Lung (tissue), 11 donors: ENCODE measurements at regions not wholly inside any gene's neighbourhood (a gene's known extent, or its start where the extent isn't known, plus 50 kb on each side); places are given as distances from the start of the nearest gene placed in this dataset.

ENCODE experiments used
- ATAC-seq: fragments of 200-7000 bp; cut with Tn5 transposase; one replicate; pipeline ENCODE4 v1.9.1; 2020; ENCODE audit warnings: moderate number of reproducible peaks; ENCODE audit not compliant: insufficient read depth, low FRiP score
- DNase-seq, 3 donors: peaks; one replicate each; pipeline ENCODE4 v3.0.0-alpha.2; 2013 to 2017
- H3K27ac ChIP-seq, 2 donors: one replicate each; pipeline ENCODE4 v1.5.1; 2013; ENCODE audit warnings: mild to moderate bottlenecking in 2 of 2, moderate library complexity in 2 of 2, control low read depth in 1 of 2, inconsistent platforms in 1 of 2, low read depth in 1 of 2, low read length in 1 of 2
- H3K27me3 ChIP-seq, 3 donors: one replicate each; pipeline ENCODE4 v1.5.1; 2013; ENCODE audit warnings: low read length in 2 of 3; ENCODE audit not compliant: control insufficient read depth in 3 of 3, insufficient read depth in 3 of 3
- H3K36me3 ChIP-seq, 4 donors: one replicate each; pipeline ENCODE4 v1.5.1; 2013; ENCODE audit warnings: low read length in 4 of 4, mild to moderate bottlenecking in 1 of 4, moderate library complexity in 1 of 4; ENCODE audit not compliant: control insufficient read depth in 4 of 4, insufficient read depth in 4 of 4
- H3K4me1 ChIP-seq, 5 donors: one replicate each; pipeline ENCODE4 v1.5.1; 2013; ENCODE audit warnings: low read length in 5 of 5, mild to moderate bottlenecking in 2 of 5, moderate library complexity in 1 of 5; ENCODE audit not compliant: control insufficient read depth in 5 of 5, insufficient read depth in 5 of 5
- H3K4me3 ChIP-seq: one replicate; pipeline ENCODE4 v1.5.1; 2013; ENCODE audit warnings: mild to moderate bottlenecking, control low read depth, moderate library complexity
- H3K9ac ChIP-seq, 2 donors: one replicate each; pipeline ENCODE4 v1.5.1; 2013; ENCODE audit warnings: low read length in 2 of 2, control low read depth in 1 of 2; ENCODE audit not compliant: insufficient read depth in 1 of 2
- H3K9me3 ChIP-seq, 4 donors: one replicate each; pipeline ENCODE4 v1.5.1; 2013; ENCODE audit warnings: low read length in 3 of 4, mild to moderate bottlenecking in 1 of 4, moderate library complexity in 1 of 4; ENCODE audit not compliant: control insufficient read depth in 4 of 4, insufficient read depth in 3 of 4
- CTCF ChIP-seq: IDR thresholded peaks from 2 replicates; pipeline ENCODE4 v1.5.1; 2012; ENCODE audit warnings: mild to moderate bottlenecking; ENCODE audit errors: control extremely low read depth, extremely low read depth
- WGBS, 2 donors: extraction: QIAGEN DNeasy Blood & Tissue Kit; methylation state at CpG; one replicate each; pipeline ENCODE4 v1.1.7; 2013; 5-methylcytosine and 5-hydroxymethylcytosine counted together
- donor health status: control.
- donor health status: control.
- donor health status: Bipolar disorder and iron deficiency.
- donor health status: healthy.
- donor health status: DM: yes; HTN: yes; CAD: no.

GRCh38 chr6:76552268-76552667 is 479.8 kb upstream of the IMPG1 start:
- no peak overlapping the region for H3K9ac ChIP-seq
- no peak for TF ChIP-seq CTCF
- no peaks in the 10 kb centered on the region for H3K4me1 ChIP-seq
- no peak overlapping the region for H3K27ac ChIP-seq
- no peaks in the 10 kb centered on the region for H3K27me3 ChIP-seq
- ATAC-seq = no peak
- no peak for DNase-seq
- WGBS, 2 donors = 86 to 91% methylated on average over 4 of the region's 4 CpGs
- H3K36me3 ChIP-seq = no peaks in the 10 kb centered on the region
- H3K4me3 ChIP-seq = no peak overlapping the region
- no peaks in the 10 kb centered on the region for H3K9me3 ChIP-seq

GRCh38 chr6:76533661-76534060 is 461.2 kb upstream of the IMPG1 start:
- no peak for ATAC-seq
- H3K27ac ChIP-seq = no peak overlapping the region
- no peak overlapping the region for H3K9ac ChIP-seq
- H3K4me1 ChIP-seq = no peaks in the 10 kb centered on the region
- 90 to 92% methylated on average over 4 of the region's 4 CpGs for WGBS, 2 donors
- no peaks in the 10 kb centered on the region for H3K36me3 ChIP-seq
- no peak for DNase-seq
- H3K4me3 ChIP-seq = no peak overlapping the region
- TF ChIP-seq CTCF = no peak
- H3K9me3 ChIP-seq = peaks cover 0 to 13% (median under 1%) of the 10 kb centered on the region in 4 donors
- no peaks in the 10 kb centered on the region for H3K27me3 ChIP-seq

GRCh38 chr6:76532647-76533046 is 460.2 kb upstream of the IMPG1 start:
- Histone ChIP-seq H3K4me3 (no peak overlapping the region), H3K9ac (no peak overlapping the region), H3K27ac (no peak overlapping the region), H3K27me3 (no peaks in the 10 kb centered on the region), H3K4me1 (no peaks in the 10 kb centered on the region), H3K36me3 (no peaks in the 10 kb centered on the region), H3K9me3 (peaks cover 0 to 13% (median under 1%) of the 10 kb centered on the region in 4 donors)
- ATAC-seq = no peak
- no peak for DNase-seq
- 70% methylated on average over 2 of the region's 2 CpGs for WGBS, 2 donors
- no peak for TF ChIP-seq CTCF

GRCh38 chr6:76518443-76518842 is 446.0 kb upstream of the IMPG1 start:
- TF ChIP-seq CTCF = no peak
- no peaks in the 10 kb centered on the region for H3K27me3 ChIP-seq
- H3K9ac ChIP-seq = no peak overlapping the region
- ATAC-seq = no peak
- H3K4me3 ChIP-seq = no peak overlapping the region
- no peaks in the 10 kb centered on the region for H3K36me3 ChIP-seq
- no peak for DNase-seq
- H3K9me3 ChIP-seq = peaks cover 0 to 3% (median 1%) of the 10 kb centered on the region in 4 donors
- H3K4me1 ChIP-seq = no peaks in the 10 kb centered on the region
- no peak overlapping the region for H3K27ac ChIP-seq
